ENCODE measurements at regions not wholly inside any gene's neighbourhood (a gene's known extent, or its start where the extent isn't known, plus 50 kb on each side); places are given as distances from the start of the nearest gene placed in this dataset.
"Not testable (repeated sequence)": the region's sequence is repeated elsewhere in the genome, so short reads cannot be mapped to it uniquely, and the experiment has no call there.

GRCh38 chr2:126288362-126288761, 367.6 kb upstream of the GYPC start:
- Mint-ChIP-seq H3K9me3 (peaks cover 12% of the 10 kb centered on the region), H3K27me3 (no peaks in the 10 kb centered on the region), H3K27ac (ENCODE audit: low read depth) (no peak overlapping the region), H3K36me3 (ENCODE audit: insufficient read depth) (no peaks in the 10 kb centered on the region), H3K4me3 (no peak overlapping the region), H3K4me1 (no peaks in the 10 kb centered on the region)
- no peak for ATAC-seq (replicated peaks; ENCODE audit: extremely low read depth, poor library complexity, severe bottlenecking)
- no peak for DNase-seq (ENCODE audit: low spot score in 2 of 2)

- H3K4me1 Mint-ChIP-seq; H3K9me3 Mint-ChIP-seq; DNase-seq (ENCODE audit: low spot score in 2 of 2); H3K27ac Mint-ChIP-seq (ENCODE audit: low read depth); H3K36me3 Mint-ChIP-seq (ENCODE audit: insufficient read depth); H3K27me3 Mint-ChIP-seq; H3K4me3 Mint-ChIP-seq; ATAC-seq (replicated peaks; ENCODE audit: extremely low read depth, poor library complexity, severe bottlenecking): not testable (repeated sequence)
Measured at GRCh38 chr2:126293962-126294361, 362.0 kb upstream of the GYPC start.

- no peaks in the 10 kb centered on the region for H3K36me3 Mint-ChIP-seq (ENCODE audit: insufficient read depth)
- DNase-seq (ENCODE audit: low spot score in 2 of 2) (no peak), ATAC-seq (replicated peaks; ENCODE audit: extremely low read depth, poor library complexity, severe bottlenecking) (no peak)
- H3K27me3 Mint-ChIP-seq = no peaks in the 10 kb centered on the region
- no peaks in the 10 kb centered on the region for H3K4me1 Mint-ChIP-seq
- H3K4me3 Mint-ChIP-seq = no peak overlapping the region
- H3K27ac Mint-ChIP-seq (ENCODE audit: low read depth) = no peak overlapping the region
- H3K9me3 Mint-ChIP-seq = no peaks in the 10 kb centered on the region
Measured at GRCh38 chr2:126299469-126299976, 356.4 kb upstream of the GYPC start.

DNA sequence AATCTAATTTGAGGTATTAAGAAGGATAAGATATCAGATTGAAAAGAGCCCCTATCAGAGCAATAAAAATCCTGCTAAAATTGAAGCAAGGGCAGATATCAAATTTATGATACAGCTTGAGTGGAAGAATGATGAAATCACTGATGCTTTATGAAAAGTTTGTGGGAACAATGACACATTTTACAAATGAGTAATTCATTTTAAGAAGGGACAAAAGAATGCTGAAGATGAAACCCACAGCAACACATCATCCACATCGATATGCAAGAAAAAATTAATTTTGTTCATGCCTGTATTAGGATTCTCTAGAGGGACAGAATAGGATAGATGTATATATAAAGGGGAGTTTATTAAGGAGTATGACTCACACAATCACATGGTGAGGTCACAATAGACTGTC, 355.6 kb upstream of the GYPC start:
- Mint-ChIP-seq H3K27ac (ENCODE audit: low read depth) (no peak overlapping the region), H3K9me3 (no peaks in the 10 kb centered on the region), H3K4me1 (no peaks in the 10 kb centered on the region), H3K36me3 (ENCODE audit: insufficient read depth) (no peaks in the 10 kb centered on the region), H3K27me3 (no peaks in the 10 kb centered on the region), H3K4me3 (no peak overlapping the region)
- no peak for ATAC-seq (replicated peaks; ENCODE audit: extremely low read depth, poor library complexity, severe bottlenecking)
- no peak for DNase-seq (ENCODE audit: low spot score in 2 of 2)

DNA sequence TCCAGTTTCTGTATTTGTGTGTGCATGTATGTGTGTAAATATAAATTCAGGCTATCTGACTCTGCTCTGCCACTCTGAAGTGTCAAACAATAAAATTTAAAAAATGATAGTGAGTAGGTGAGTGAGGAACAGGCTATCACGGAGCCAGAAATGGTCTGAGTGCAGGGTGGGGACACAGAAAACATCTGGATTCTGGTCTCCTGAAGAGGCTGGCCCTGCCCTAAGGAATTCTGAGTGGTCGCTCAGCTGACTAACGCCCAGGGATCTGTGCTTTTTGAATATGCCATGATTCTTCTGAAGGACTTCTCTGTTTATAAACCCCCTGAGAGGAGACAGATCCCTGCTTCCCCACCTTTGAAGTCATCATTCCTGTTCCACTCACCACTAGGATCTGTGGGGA, 353.9 kb upstream of the GYPC start:
- Mint-ChIP-seq H3K36me3 (ENCODE audit: insufficient read depth) (no peaks in the 10 kb centered on the region), H3K4me1 (no peaks in the 10 kb centered on the region), H3K4me3 (no peak overlapping the region), H3K27ac (ENCODE audit: low read depth) (no peak overlapping the region), H3K27me3 (no peaks in the 10 kb centered on the region), H3K9me3 (no peaks in the 10 kb centered on the region)
- no peak for ATAC-seq (replicated peaks; ENCODE audit: extremely low read depth, poor library complexity, severe bottlenecking)
- no peak for DNase-seq (ENCODE audit: low spot score in 2 of 2)

GRCh38 chr2:126303113-126303512, 352.8 kb upstream of the GYPC start:
- DNase-seq (ENCODE audit: low spot score in 2 of 2) (no peak), ATAC-seq (replicated peaks; ENCODE audit: extremely low read depth, poor library complexity, severe bottlenecking) (no peak)
- Mint-ChIP-seq H3K36me3 (ENCODE audit: insufficient read depth) (no peaks in the 10 kb centered on the region), H3K4me1 (no peaks in the 10 kb centered on the region), H3K27ac (ENCODE audit: low read depth) (no peak overlapping the region), H3K4me3 (no peak overlapping the region), H3K9me3 (no peaks in the 10 kb centered on the region), H3K27me3 (no peaks in the 10 kb centered on the region)

DNA sequence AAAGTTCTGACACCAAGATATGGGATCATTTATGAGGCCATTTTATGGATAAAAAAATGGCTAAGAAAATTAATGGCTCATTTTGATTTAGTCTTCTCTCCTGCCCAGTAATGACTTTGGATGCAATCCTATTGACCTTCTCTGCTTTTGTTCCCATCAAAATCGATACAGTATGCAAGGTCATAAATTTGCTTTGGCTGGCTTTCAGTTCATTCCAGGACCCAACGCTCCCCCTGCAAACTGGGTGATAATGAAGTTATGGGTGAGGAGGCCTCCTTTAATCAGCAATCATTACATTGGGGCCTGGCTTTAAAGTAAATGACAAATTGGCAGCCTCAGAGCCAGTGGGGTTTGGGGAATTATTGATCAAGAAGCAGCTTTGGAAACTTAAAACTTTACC, 351.8 kb upstream of the GYPC start:
- no peaks in the 10 kb centered on the region for H3K9me3 Mint-ChIP-seq
- no peak for DNase-seq (ENCODE audit: low spot score in 2 of 2)
- H3K4me3 Mint-ChIP-seq = no peak overlapping the region
- no peak overlapping the region for H3K27ac Mint-ChIP-seq (ENCODE audit: low read depth)
- no peak for ATAC-seq (replicated peaks; ENCODE audit: extremely low read depth, poor library complexity, severe bottlenecking)
- no peaks in the 10 kb centered on the region for H3K4me1 Mint-ChIP-seq
- no peaks in the 10 kb centered on the region for H3K27me3 Mint-ChIP-seq
- no peaks in the 10 kb centered on the region for H3K36me3 Mint-ChIP-seq (ENCODE audit: insufficient read depth)

- no peaks in the 10 kb centered on the region for H3K36me3 Mint-ChIP-seq (ENCODE audit: insufficient read depth)
- ATAC-seq (replicated peaks; ENCODE audit: extremely low read depth, poor library complexity, severe bottlenecking) (no peak), DNase-seq (ENCODE audit: low spot score in 2 of 2) (no peak)
- H3K9me3 Mint-ChIP-seq = no peaks in the 10 kb centered on the region
- H3K4me3 Mint-ChIP-seq = no peak overlapping the region
- H3K27ac Mint-ChIP-seq (ENCODE audit: low read depth) = no peak overlapping the region
- H3K4me1 Mint-ChIP-seq = no peaks in the 10 kb centered on the region
- H3K27me3 Mint-ChIP-seq = no peaks in the 10 kb centered on the region
Measured at GRCh38 chr2:126306539-126306938, 349.4 kb upstream of the GYPC start.

- DNase-seq (ENCODE audit: low spot score in 2 of 2) (no peak), ATAC-seq (replicated peaks; ENCODE audit: extremely low read depth, poor library complexity, severe bottlenecking) (no peak)
- no peaks in the 10 kb centered on the region for H3K9me3 Mint-ChIP-seq
- no peaks in the 10 kb centered on the region for H3K27me3 Mint-ChIP-seq
- no peak overlapping the region for H3K27ac Mint-ChIP-seq (ENCODE audit: low read depth)
- no peak overlapping the region for H3K4me3 Mint-ChIP-seq
- H3K4me1 Mint-ChIP-seq = no peaks in the 10 kb centered on the region
- no peaks in the 10 kb centered on the region for H3K36me3 Mint-ChIP-seq (ENCODE audit: insufficient read depth)
Measured at GRCh38 chr2:126307740-126308139, 348.2 kb upstream of the GYPC start.

DNA sequence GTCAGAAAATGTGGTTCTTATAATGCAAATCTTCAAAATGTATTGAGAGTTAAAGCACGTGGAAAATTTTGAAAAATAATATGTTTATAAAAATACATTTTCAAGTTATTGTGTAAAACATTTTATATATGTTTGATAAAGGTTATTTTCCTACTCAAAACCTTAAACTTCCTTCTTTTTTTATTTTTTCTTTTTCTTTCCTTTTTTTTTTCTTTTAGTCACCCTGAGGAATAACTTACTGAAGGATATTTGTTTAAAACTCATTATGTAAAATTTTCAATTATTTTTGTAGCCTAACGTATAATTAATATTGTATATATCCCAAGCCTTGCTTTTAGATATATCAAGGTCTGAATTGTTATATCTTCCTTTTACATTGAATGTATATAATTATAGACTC, 346.8 kb upstream of the GYPC start:
- no peak for ATAC-seq (replicated peaks; ENCODE audit: extremely low read depth, poor library complexity, severe bottlenecking)

DNA sequence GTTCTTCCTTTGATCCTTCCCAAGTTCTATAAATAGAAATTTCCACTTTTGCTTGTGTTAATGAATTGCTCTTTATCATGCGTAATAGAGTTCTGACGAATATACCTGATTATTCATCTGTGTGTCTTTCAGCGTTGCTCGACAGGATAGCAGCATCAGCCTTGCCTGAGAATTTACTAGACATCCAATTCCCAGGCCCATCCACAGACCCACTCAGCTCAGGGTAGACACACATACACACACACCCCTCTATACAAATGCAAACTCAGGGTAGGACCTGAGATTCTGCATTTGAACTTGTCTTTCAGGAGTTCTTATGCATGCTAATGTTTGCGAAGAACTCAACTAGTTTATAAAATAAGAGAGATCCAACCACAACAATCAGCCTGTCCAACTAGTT, 343.4 kb upstream of the GYPC start:
- DNase-seq (ENCODE audit: low spot score in 2 of 2) = no peak
- Mint-ChIP-seq H3K27ac (ENCODE audit: low read depth) (no peak overlapping the region), H3K4me3 (no peak overlapping the region), H3K9me3 (no peaks in the 10 kb centered on the region), H3K36me3 (ENCODE audit: insufficient read depth) (no peaks in the 10 kb centered on the region), H3K27me3 (no peaks in the 10 kb centered on the region), H3K4me1 (no peaks in the 10 kb centered on the region)
- ATAC-seq (replicated peaks; ENCODE audit: extremely low read depth, poor library complexity, severe bottlenecking) = no peak

More for the DNA sequence above, 346.8 kb upstream of the GYPC start:
- Mint-ChIP-seq H3K4me1 (no peaks in the 10 kb centered on the region), H3K36me3 (ENCODE audit: insufficient read depth) (no peaks in the 10 kb centered on the region), H3K27ac (ENCODE audit: low read depth) (no peak overlapping the region), H3K9me3 (no peaks in the 10 kb centered on the region), H3K4me3 (no peak overlapping the region), H3K27me3 (no peaks in the 10 kb centered on the region)
- DNase-seq (ENCODE audit: low spot score in 2 of 2) = no peak

- no peak for DNase-seq (ENCODE audit: low spot score in 2 of 2)
- Mint-ChIP-seq H3K4me1 (no peaks in the 10 kb centered on the region), H3K9me3 (no peaks in the 10 kb centered on the region), H3K27me3 (no peaks in the 10 kb centered on the region), H3K36me3 (ENCODE audit: insufficient read depth) (no peaks in the 10 kb centered on the region), H3K4me3 (no peak overlapping the region), H3K27ac (ENCODE audit: low read depth) (no peak overlapping the region)
- no peak for ATAC-seq (replicated peaks; ENCODE audit: extremely low read depth, poor library complexity, severe bottlenecking)
Measured at GRCh38 chr2:126315828-126316227, 340.1 kb upstream of the GYPC start.

DNA sequence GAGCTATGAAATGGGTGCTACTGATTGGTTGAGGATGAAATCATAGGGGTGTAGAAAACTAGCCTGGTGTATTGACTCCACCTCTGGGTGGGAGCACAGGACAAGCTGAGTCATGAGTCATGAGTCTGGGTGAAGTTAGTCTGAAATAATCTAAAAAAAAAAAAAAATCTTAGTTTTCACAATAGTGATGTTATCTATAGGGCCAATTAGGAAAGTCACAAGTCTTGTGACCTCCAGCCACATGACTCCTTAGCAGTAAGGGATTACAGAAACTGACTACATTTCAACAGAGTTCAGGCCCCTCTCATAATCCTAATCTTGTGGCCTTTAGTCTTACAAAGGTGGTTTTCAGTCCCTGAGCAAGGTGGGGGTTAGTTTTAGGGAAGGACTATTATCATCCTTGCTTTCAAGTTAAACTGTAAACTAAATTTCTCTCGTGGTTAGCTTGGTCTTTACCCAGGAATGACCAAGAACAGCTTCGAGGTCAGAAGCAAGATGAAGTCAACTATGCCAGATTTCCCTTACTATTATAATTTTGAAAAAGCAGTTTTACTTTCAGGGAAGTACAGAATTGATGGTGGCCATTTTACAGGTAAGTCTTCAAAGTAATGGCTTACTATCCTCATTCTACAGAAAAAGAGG, 338.0 kb upstream of the GYPC start:
- Mint-ChIP-seq H3K27me3 (no peaks in the 10 kb centered on the region), H3K27ac (ENCODE audit: low read depth) (no peak overlapping the region), H3K4me3 (no peak overlapping the region), H3K9me3 (no peaks in the 10 kb centered on the region), H3K4me1 (no peaks in the 10 kb centered on the region), H3K36me3 (ENCODE audit: insufficient read depth) (no peaks in the 10 kb centered on the region)
- ATAC-seq (replicated peaks; ENCODE audit: extremely low read depth, poor library complexity, severe bottlenecking) (no peak), DNase-seq (ENCODE audit: low spot score in 2 of 2) (no peak)
